ENCODE measurements at regions not wholly inside any gene's neighbourhood (a gene's known extent, or its start where the extent isn't known, plus 50 kb on each side); places are given as distances from the start of the nearest gene placed in this dataset.

DNA sequence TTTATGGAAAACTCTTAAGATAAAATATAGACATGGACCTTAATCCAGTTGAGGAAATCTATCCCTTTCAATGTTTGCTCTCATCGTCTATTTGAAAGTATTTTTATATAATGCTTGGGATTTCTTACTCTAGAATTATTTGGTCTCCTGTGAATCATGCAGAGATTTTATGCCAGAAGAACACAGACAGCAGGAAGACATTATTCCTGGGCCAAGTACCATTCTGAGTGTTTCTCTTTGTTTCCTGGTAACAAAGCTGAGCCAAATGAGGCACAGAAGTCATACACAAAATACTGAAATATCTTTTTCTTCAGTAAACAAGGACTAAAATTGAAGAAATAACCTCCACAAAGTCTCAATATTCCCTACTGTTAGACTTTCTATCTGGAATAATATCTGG lies 538.2 kb upstream of the EYS start:
- TF ChIP-seq, protein P1, sequence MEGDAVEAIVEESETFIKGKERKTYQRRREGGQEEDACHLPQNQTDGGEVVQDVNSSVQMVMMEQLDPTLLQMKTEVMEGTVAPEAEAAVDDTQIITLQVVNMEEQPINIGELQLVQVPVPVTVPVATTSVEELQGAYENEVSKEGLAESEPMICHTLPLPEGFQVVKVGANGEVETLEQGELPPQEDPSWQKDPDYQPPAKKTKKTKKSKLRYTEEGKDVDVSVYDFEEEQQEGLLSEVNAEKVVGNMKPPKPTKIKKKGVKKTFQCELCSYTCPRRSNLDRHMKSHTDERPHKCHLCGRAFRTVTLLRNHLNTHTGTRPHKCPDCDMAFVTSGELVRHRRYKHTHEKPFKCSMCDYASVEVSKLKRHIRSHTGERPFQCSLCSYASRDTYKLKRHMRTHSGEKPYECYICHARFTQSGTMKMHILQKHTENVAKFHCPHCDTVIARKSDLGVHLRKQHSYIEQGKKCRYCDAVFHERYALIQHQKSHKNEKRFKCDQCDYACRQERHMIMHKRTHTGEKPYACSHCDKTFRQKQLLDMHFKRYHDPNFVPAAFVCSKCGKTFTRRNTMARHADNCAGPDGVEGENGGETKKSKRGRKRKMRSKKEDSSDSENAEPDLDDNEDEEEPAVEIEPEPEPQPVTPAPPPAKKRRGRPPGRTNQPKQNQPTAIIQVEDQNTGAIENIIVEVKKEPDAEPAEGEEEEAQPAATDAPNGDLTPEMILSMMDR (IDR thresholded peaks at IDR 0.05) = no peak
- ATAC-seq (ENCODE audit: low FRiP score) (no peak), DNase-seq (ENCODE audit: low spot score) (no peak)

GRCh38 chr6:66238851-66239250 lies 531.8 kb upstream of the EYS start:
- ATAC-seq (ENCODE audit: low FRiP score) (no peak), DNase-seq (ENCODE audit: low spot score) (no peak)
- TF ChIP-seq, protein P1 (IDR thresholded peaks at IDR 0.05) = no peak

DNA sequence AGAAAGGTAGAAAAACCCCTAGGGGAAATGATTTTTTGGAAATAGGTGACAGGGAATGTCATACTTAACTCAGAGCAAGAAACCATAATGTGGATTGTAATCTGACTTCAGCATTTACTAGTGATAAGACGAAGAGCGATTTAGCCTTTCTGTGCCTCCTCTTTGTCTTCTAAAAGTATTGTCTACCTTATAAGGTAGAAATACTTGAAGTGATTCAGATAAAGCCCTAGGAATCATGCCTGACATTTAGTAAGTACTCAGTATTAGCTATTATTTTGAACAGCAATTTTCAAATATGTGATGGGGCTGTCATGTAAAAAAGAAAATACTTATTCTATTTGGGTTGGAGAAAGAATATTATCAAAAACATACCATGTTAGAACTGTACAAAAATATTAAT lies 525.9 kb upstream of the EYS start:
- DNase-seq (ENCODE audit: low spot score) (no peak), ATAC-seq (ENCODE audit: low FRiP score) (no peak)
- TF ChIP-seq, protein P1 (IDR thresholded peaks at IDR 0.05) = no peak

- DNase-seq (ENCODE audit: low spot score) (no peak), ATAC-seq (ENCODE audit: low FRiP score) (no peak)
- TF ChIP-seq, protein P1 (IDR thresholded peaks at IDR 0.05) = no peak
Measured at GRCh38 chr6:66230591-66230990, 523.6 kb upstream of the EYS start.

DNA sequence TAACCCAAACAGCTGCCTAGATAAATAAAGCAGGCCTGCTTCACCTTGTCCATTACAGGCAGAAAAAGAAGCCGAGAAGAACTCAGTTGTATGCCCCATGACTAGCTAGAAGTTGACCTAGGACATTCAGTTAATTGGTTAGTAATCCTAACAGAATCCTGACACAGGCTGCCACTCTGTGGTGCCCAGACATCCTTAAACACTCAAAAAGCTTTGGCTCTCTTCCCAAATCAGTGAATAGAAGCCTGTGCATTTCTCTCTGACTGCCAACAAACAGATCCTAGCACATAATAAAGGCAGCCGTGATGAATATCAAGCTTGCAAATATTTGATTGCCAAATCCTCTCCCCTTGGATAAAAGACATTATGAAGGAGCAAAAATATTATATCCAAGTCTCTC lies 519.1 kb upstream of the EYS start:
- TF ChIP-seq, protein P1 (IDR thresholded peaks at IDR 0.05) = no peak
- ATAC-seq (ENCODE audit: low FRiP score) (no peak), DNase-seq (ENCODE audit: low spot score) (no peak)

GRCh38 chr6:66210964-66211363 lies 503.9 kb upstream of the EYS start:
- TF ChIP-seq, protein P1 (IDR thresholded peaks at IDR 0.05) = no peak
- ATAC-seq (ENCODE audit: low FRiP score) = no peak
- no peak for DNase-seq (ENCODE audit: low spot score)

GRCh38 chr6:66200390-66200789 lies 493.4 kb upstream of the EYS start:
- TF ChIP-seq, protein P1 (IDR thresholded peaks at IDR 0.05) = no peak
- ATAC-seq (ENCODE audit: low FRiP score) (no peak), DNase-seq (ENCODE audit: low spot score) (no peak)
